Natural killer cell (primary cell): ENCODE measurements at regions not wholly inside any gene's neighbourhood (a gene's known extent, or its start where the extent isn't known, plus 50 kb on each side); places are given as distances from the start of the nearest gene placed in this dataset.

Experiments used
- ATAC-seq, 3 donors: fragments of 150-1000 bp in 2 of 3; fragments of 200-7000 bp in 1 of 3; cut with Tn5 transposase; 1 replicate in 1 of 3; 2 replicates in 2 of 3; pipeline ENCODE4 v1.10.0; 2021; ENCODE audit warnings: mild to moderate bottlenecking in 2 of 3, moderate library complexity in 2 of 3
- DNase-seq, 2 donors: peaks; one replicate each; pipeline versions ENCODE4 v3.0.0 to v3.0.0-alpha.2; 2013 to 2021; ENCODE audit warnings: mixed read lengths in 1 of 2
- H3K27ac ChIP-seq: one replicate; pipeline ENCODE4 v1.5.1; 2013; ENCODE audit warnings: mild to moderate bottlenecking, low read length
- H3K27me3 ChIP-seq: one replicate; pipeline ENCODE4 v1.6.1; 2013; ENCODE audit warnings: low read length; ENCODE audit not compliant: control insufficient read depth, insufficient read depth
- H3K36me3 ChIP-seq: one replicate; pipeline ENCODE4 v1.6.1; 2013; ENCODE audit warnings: low read length; ENCODE audit not compliant: control insufficient read depth, insufficient read depth
- H3K4me1 ChIP-seq: one replicate; pipeline ENCODE4 v1.6.1; 2013; ENCODE audit warnings: low read length; ENCODE audit not compliant: control insufficient read depth, insufficient read depth
- H3K4me3 ChIP-seq: one replicate; pipeline ENCODE4 v1.5.1; 2013; ENCODE audit warnings: low read length
- H3K9me3 ChIP-seq: one replicate; pipeline ENCODE4 v1.6.1; 2013; ENCODE audit warnings: low read length; ENCODE audit not compliant: control insufficient read depth, insufficient read depth
- H3K27ac Mint-ChIP-seq, 2 donors: one replicate each; pipeline ENCODE4 v1.8.0; 2022; ENCODE audit warnings: mild to moderate bottlenecking in 2 of 2, mixed read lengths in 2 of 2, moderate library complexity in 1 of 2
- H3K27me3 Mint-ChIP-seq, 2 donors: one replicate each; pipeline ENCODE4 v1.8.0; 2022; ENCODE audit warnings: low read depth in 2 of 2, mixed read lengths in 2 of 2
- H3K36me3 Mint-ChIP-seq: one replicate; pipeline ENCODE4 v1.8.0; 2022; ENCODE audit warnings: mixed read lengths
- H3K4me1 Mint-ChIP-seq, 2 donors: one replicate each; pipeline ENCODE4 v1.8.0; 2022; ENCODE audit warnings: mixed read lengths in 2 of 2
- H3K4me3 Mint-ChIP-seq: one replicate; pipeline ENCODE4 v1.8.0; 2022; ENCODE audit warnings: mild to moderate bottlenecking, moderate library complexity, mixed read lengths
- H3K9me3 Mint-ChIP-seq, 2 donors: one replicate each; pipeline ENCODE4 v1.8.0; 2022; ENCODE audit warnings: mixed read lengths in 2 of 2
- WGBS: methylation state at CpG from one replicate; pipeline ENCODE4 v1.1.7; 2013; ENCODE audit warnings: missing lambda C conversion rate; ENCODE audit not compliant: insufficient coverage; 5-methylcytosine and 5-hydroxymethylcytosine counted together
- intact Hi-C: fragments of 100-400 bp; cut with micrococcal nuclease; formaldehyde crosslinking; loops from one replicate; pipeline ENCODE4 v1.14.2; 2022
- TF ChIP-seq, protein P1 (sequence below): fragments of 200-600 bp; IDR thresholded peaks from one replicate; pipeline ENCODE4 v1.8.0; 2022; ENCODE audit warnings: antibody characterized with exemption

DNA sequence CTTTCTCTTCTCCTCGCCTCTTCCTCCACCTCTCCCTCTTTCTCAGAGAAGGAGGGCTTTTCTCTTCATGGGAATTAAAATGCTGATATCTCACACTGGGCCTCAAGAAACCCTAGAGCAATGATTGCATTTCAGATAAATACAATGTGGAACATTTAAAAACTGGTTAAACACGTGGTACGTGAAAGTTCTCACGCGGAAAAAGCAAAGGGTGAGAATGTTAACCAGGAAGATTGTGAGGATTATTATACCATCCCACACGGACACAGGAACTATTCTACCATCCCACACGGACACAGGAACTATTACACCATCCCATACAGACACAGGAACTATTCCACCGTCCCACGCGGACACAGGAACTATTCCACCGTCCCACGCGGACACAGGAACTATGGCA lies 182.4 kb downstream of the TMEM18 start:
- no peaks in the 10 kb centered on the region for H3K9me3 Mint-ChIP-seq
- ATAC-seq: no peak
- H3K27me3 Mint-ChIP-seq: peaks cover 17 to 20% of the 10 kb centered on the region in 2 donors

DNA sequence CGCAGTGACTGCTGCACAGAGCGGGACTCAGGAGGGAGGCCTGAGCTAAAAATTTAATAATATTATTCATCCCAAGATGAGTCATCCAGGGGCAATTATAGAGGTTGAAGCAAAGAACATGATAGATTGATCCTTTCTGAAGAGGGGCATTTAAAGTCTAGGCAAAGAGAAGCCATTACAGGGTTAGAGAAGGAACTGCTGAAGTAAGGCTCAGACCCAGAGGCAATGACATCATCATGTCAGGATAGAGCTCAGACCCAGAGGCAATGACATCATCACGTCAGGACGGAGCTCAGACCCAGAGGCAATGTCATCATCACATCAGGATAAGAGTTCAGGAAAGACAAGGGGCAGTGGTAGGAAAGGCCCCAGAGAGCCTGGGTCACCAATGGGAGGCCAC lies 184.0 kb downstream of the TMEM18 start:
- Mint-ChIP-seq H3K4me1 (peaks cover 7 to 9% of the 10 kb centered on the region in 2 donors), H3K27me3 (peaks cover 20 to 30% of the 10 kb centered on the region in 2 donors), H3K4me3 (no peak overlapping the region), H3K9me3 (no peaks in the 10 kb centered on the region), H3K36me3 (no peaks in the 10 kb centered on the region), H3K27ac (no peak overlapping the region)
- Histone ChIP-seq H3K4me1 (no peaks in the 10 kb centered on the region), H3K27me3 (no peaks in the 10 kb centered on the region), H3K9me3 (no peaks in the 10 kb centered on the region), H3K27ac (no peak overlapping the region), H3K4me3 (no peak overlapping the region), H3K36me3 (no peaks in the 10 kb centered on the region)
- ATAC-seq (no peak), DNase-seq (no peak)
- TF ChIP-seq, protein P1, sequence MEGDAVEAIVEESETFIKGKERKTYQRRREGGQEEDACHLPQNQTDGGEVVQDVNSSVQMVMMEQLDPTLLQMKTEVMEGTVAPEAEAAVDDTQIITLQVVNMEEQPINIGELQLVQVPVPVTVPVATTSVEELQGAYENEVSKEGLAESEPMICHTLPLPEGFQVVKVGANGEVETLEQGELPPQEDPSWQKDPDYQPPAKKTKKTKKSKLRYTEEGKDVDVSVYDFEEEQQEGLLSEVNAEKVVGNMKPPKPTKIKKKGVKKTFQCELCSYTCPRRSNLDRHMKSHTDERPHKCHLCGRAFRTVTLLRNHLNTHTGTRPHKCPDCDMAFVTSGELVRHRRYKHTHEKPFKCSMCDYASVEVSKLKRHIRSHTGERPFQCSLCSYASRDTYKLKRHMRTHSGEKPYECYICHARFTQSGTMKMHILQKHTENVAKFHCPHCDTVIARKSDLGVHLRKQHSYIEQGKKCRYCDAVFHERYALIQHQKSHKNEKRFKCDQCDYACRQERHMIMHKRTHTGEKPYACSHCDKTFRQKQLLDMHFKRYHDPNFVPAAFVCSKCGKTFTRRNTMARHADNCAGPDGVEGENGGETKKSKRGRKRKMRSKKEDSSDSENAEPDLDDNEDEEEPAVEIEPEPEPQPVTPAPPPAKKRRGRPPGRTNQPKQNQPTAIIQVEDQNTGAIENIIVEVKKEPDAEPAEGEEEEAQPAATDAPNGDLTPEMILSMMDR: no peak
- intact Hi-C loops: no loop called here
- WGBS: 96% methylated on average over 3 of the region's 4 CpGs

More for the DNA sequence above, 182.4 kb downstream of the TMEM18 start:
- DNase-seq: no peak
- Mint-ChIP-seq H3K4me1 (peaks cover 7 to 9% of the 10 kb centered on the region in 2 donors), H3K36me3 (no peaks in the 10 kb centered on the region), H3K4me3 (no peak overlapping the region), H3K27ac (no peak overlapping the region)
- intact Hi-C loops: no loop called here
- H3K4me3 ChIP-seq: no peak overlapping the region
- no peaks in the 10 kb centered on the region for H3K4me1 ChIP-seq
- no peaks in the 10 kb centered on the region for H3K36me3 ChIP-seq
- TF ChIP-seq, protein P1: no peak
- no peaks in the 10 kb centered on the region for H3K9me3 ChIP-seq
- 92% methylated on average over 10 of the region's 13 CpGs for WGBS
- no peaks in the 10 kb centered on the region for H3K27me3 ChIP-seq
- H3K27ac ChIP-seq: no peak overlapping the region

DNA sequence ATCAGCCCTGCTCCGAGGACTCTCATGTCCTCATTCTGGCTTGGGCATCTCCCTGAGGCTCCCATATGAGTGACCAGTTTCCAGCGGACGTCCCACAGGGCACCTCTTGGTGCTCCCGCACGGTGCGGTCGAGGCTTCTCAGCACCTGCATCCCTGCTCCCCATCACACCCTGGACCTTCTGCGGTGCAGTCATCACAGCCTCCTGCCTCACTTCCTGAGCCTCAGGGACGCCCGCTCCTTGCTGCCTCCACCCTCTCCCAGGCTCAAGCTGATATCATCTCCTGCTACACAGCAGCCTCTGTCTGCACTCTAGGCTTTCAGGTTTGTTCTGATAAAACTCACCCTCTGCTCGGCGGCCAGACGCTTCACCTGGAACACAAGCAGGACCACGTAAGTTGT lies 185.0 kb downstream of the TMEM18 start:
- Mint-ChIP-seq H3K9me3 (no peaks in the 10 kb centered on the region), H3K4me1 (peaks cover 1 to 2% of the 10 kb centered on the region in 2 donors), H3K27ac (no peak overlapping the region), H3K27me3 (peaks cover 20 to 30% of the 10 kb centered on the region in 2 donors), H3K4me3 (no peak overlapping the region), H3K36me3 (no peaks in the 10 kb centered on the region)
- WGBS: 86% methylated on average over 14 of the region's 14 CpGs
- H3K9me3 ChIP-seq: no peaks in the 10 kb centered on the region
- no peak overlapping the region for H3K27ac ChIP-seq
- H3K36me3 ChIP-seq: no peaks in the 10 kb centered on the region
- no peaks in the 10 kb centered on the region for H3K4me1 ChIP-seq
- TF ChIP-seq, protein P1: no peak
- peak in 1 of 3 donors; percentile 25 for ATAC-seq
- no peaks in the 10 kb centered on the region for H3K27me3 ChIP-seq
- DNase-seq: no peak
- intact Hi-C loops: no loop called here
- no peak overlapping the region for H3K4me3 ChIP-seq

DNA sequence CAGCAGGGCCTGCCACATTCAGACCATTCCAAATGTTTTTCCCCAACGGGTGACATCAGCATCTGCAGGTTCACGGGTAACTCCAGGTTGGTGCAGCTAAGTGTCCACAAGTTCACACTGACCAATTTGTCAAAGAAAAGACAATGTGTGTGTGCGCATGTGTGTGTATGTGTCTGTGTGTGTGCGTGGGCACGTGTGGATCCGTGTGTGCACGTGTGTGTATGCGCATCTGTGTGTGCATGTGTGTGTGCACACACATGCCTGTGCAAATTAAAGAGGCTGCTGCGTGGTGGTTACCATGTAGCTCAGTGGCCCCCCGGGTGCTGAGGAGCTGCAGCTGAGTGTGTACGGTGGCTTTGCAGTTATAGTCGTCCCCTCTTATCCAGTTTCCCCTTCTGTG lies 187.4 kb downstream of the TMEM18 start:
- Mint-ChIP-seq H3K27ac (no peak overlapping the region), H3K27me3 (peaks cover 16 to 30% of the 10 kb centered on the region in 2 donors), H3K4me1 (no peaks in the 10 kb centered on the region), H3K9me3 (no peaks in the 10 kb centered on the region), H3K4me3 (no peak overlapping the region), H3K36me3 (no peaks in the 10 kb centered on the region)
- H3K4me1 ChIP-seq: no peaks in the 10 kb centered on the region
- 91% methylated on average over 10 of the region's 12 CpGs for WGBS
- H3K36me3 ChIP-seq: no peaks in the 10 kb centered on the region
- no peaks in the 10 kb centered on the region for H3K9me3 ChIP-seq
- intact Hi-C loops: no loop called here
- ATAC-seq (peak in 1 of 3 donors; percentile 5), DNase-seq (no peak)
- TF ChIP-seq, protein P1: no peak
- H3K27ac ChIP-seq: no peak overlapping the region
- H3K4me3 ChIP-seq: no peak overlapping the region
- H3K27me3 ChIP-seq: no peaks in the 10 kb centered on the region
